ENCODE measurements at regions not wholly inside any gene's neighbourhood (a gene's known extent, or its start where the extent isn't known, plus 50 kb on each side); places are given as distances from the start of the nearest gene placed in this dataset.
A peak's percentile ranks its signal among the peaks of the same experiment; 100 is the strongest.
"Not testable (repeated sequence)": the region's sequence is repeated elsewhere in the genome, so short reads cannot be mapped to it uniquely, and the experiment has no call there.

GRCh38 chr16:5753381-5753780, 655.8 kb upstream of the EEF2KMT start:
- Histone ChIP-seq H3K36me3 (ENCODE audit: control insufficient read depth in 3 of 3, insufficient read depth in 2 of 3, low read depth in 1 of 3, low read length in 3 of 3) (no peaks in the 10 kb centered on the region), H3K9me3 (ENCODE audit: control insufficient read depth in 2 of 2, insufficient read depth in 1 of 2, low read depth in 1 of 2, low read length in 1 of 2) (no peaks in the 10 kb centered on the region), H3K4me1 (ENCODE audit: control insufficient read depth in 3 of 3, insufficient read depth in 2 of 3, low read depth in 1 of 3, low read length in 2 of 3) (no peaks in the 10 kb centered on the region), H3K4me3 (ENCODE audit: low read depth in 1 of 3, low read length in 3 of 3) (no peak overlapping the region), H3K27me3 (ENCODE audit: control insufficient read depth in 3 of 3, insufficient read depth in 3 of 3, low read length in 3 of 3) (no peaks in the 10 kb centered on the region), H3K27ac (ENCODE audit: low read depth in 1 of 3, low read length in 2 of 3) (no peak overlapping the region)
- DNase-seq (no peak), FAIRE-seq (no peak)
- WGBS, 3 donors, result 49 to 65% (median 54%) methylated on average over 7 of the region's 7 CpGs

GRCh38 chr16:5751216-5751615, 653.6 kb upstream of the EEF2KMT start:
- Histone ChIP-seq H3K27ac (ENCODE audit: low read depth in 1 of 3, low read length in 2 of 3) (no peak overlapping the region), H3K36me3 (ENCODE audit: control insufficient read depth in 3 of 3, insufficient read depth in 2 of 3, low read depth in 1 of 3, low read length in 3 of 3) (no peaks in the 10 kb centered on the region), H3K9me3 (ENCODE audit: control insufficient read depth in 2 of 2, insufficient read depth in 1 of 2, low read depth in 1 of 2, low read length in 1 of 2) (no peaks in the 10 kb centered on the region), H3K4me1 (ENCODE audit: control insufficient read depth in 3 of 3, insufficient read depth in 2 of 3, low read depth in 1 of 3, low read length in 2 of 3) (no peaks in the 10 kb centered on the region), H3K4me3 (ENCODE audit: low read depth in 1 of 3, low read length in 3 of 3) (no peak overlapping the region), H3K27me3 (ENCODE audit: control insufficient read depth in 3 of 3, insufficient read depth in 3 of 3, low read length in 3 of 3) (no peaks in the 10 kb centered on the region)
- 81 to 85% (median 81%) methylated on average over 4 of the region's 4 CpGs for WGBS, 3 donors
- DNase-seq (no peak), FAIRE-seq (no peak)

- not testable (repeated sequence) for H3K4me1 ChIP-seq (ENCODE audit: control insufficient read depth in 3 of 3, insufficient read depth in 2 of 3, low read depth in 1 of 3, low read length in 2 of 3); FAIRE-seq; H3K27me3 ChIP-seq (ENCODE audit: control insufficient read depth in 3 of 3, insufficient read depth in 3 of 3, low read length in 3 of 3); H3K27ac ChIP-seq (ENCODE audit: low read depth in 1 of 3, low read length in 2 of 3); H3K36me3 ChIP-seq (ENCODE audit: control insufficient read depth in 3 of 3, insufficient read depth in 2 of 3, low read depth in 1 of 3, low read length in 3 of 3); DNase-seq; H3K4me3 ChIP-seq (ENCODE audit: low read depth in 1 of 3, low read length in 3 of 3); H3K9me3 ChIP-seq (ENCODE audit: control insufficient read depth in 2 of 2, insufficient read depth in 1 of 2, low read depth in 1 of 2, low read length in 1 of 2)
- WGBS, 3 donors, result 31 to 46% (median 38%) methylated on average over 11 of the region's 11 CpGs
Measured at GRCh38 chr16:5750439-5750838, 652.8 kb upstream of the EEF2KMT start.

GRCh38 chr16:5738586-5738985, 641.0 kb upstream of the EEF2KMT start:
- FAIRE-seq (no peak), DNase-seq (peak in 1 of 2 donors; percentile 3)
- WGBS, 3 donors, result 20 to 25% (median 21%) methylated on average over 1 of the region's 1 CpG
- no peaks in the 10 kb centered on the region for H3K4me1 ChIP-seq (ENCODE audit: control insufficient read depth in 3 of 3, insufficient read depth in 2 of 3, low read depth in 1 of 3, low read length in 2 of 3)
- H3K27me3 ChIP-seq (ENCODE audit: control insufficient read depth in 3 of 3, insufficient read depth in 3 of 3, low read length in 3 of 3), result no peaks in the 10 kb centered on the region
- no peak overlapping the region for H3K4me3 ChIP-seq (ENCODE audit: low read depth in 1 of 3, low read length in 3 of 3)
- H3K27ac ChIP-seq (ENCODE audit: low read depth in 1 of 3, low read length in 2 of 3), result no peak overlapping the region
- H3K9me3 ChIP-seq (ENCODE audit: control insufficient read depth in 2 of 2, insufficient read depth in 1 of 2, low read depth in 1 of 2, low read length in 1 of 2), result no peaks in the 10 kb centered on the region
- no peaks in the 10 kb centered on the region for H3K36me3 ChIP-seq (ENCODE audit: control insufficient read depth in 3 of 3, insufficient read depth in 2 of 3, low read depth in 1 of 3, low read length in 3 of 3)

- H3K27me3 ChIP-seq (ENCODE audit: control insufficient read depth in 3 of 3, insufficient read depth in 3 of 3, low read length in 3 of 3), result no peaks in the 10 kb centered on the region
- H3K4me3 ChIP-seq (ENCODE audit: low read depth in 1 of 3, low read length in 3 of 3), result no peak overlapping the region
- H3K27ac ChIP-seq (ENCODE audit: low read depth in 1 of 3, low read length in 2 of 3), result no peak overlapping the region
- DNase-seq (no peak), FAIRE-seq (no peak)
- H3K9me3 ChIP-seq (ENCODE audit: control insufficient read depth in 2 of 2, insufficient read depth in 1 of 2, low read depth in 1 of 2, low read length in 1 of 2), result no peaks in the 10 kb centered on the region
- no peaks in the 10 kb centered on the region for H3K36me3 ChIP-seq (ENCODE audit: control insufficient read depth in 3 of 3, insufficient read depth in 2 of 3, low read depth in 1 of 3, low read length in 3 of 3)
- 47 to 60% (median 55%) methylated on average over 13 of the region's 13 CpGs for WGBS, 3 donors
- H3K4me1 ChIP-seq (ENCODE audit: control insufficient read depth in 3 of 3, insufficient read depth in 2 of 3, low read depth in 1 of 3, low read length in 2 of 3), result no peaks in the 10 kb centered on the region
Measured at GRCh38 chr16:5736209-5736930, 638.8 kb upstream of the EEF2KMT start.

GRCh38 chr16:5735444-5735843, 637.8 kb upstream of the EEF2KMT start:
- Histone ChIP-seq H3K27ac (ENCODE audit: low read depth in 1 of 3, low read length in 2 of 3) (no peak overlapping the region), H3K4me1 (ENCODE audit: control insufficient read depth in 3 of 3, insufficient read depth in 2 of 3, low read depth in 1 of 3, low read length in 2 of 3) (no peaks in the 10 kb centered on the region), H3K36me3 (ENCODE audit: control insufficient read depth in 3 of 3, insufficient read depth in 2 of 3, low read depth in 1 of 3, low read length in 3 of 3) (no peaks in the 10 kb centered on the region), H3K9me3 (ENCODE audit: control insufficient read depth in 2 of 2, insufficient read depth in 1 of 2, low read depth in 1 of 2, low read length in 1 of 2) (no peaks in the 10 kb centered on the region), H3K4me3 (ENCODE audit: low read depth in 1 of 3, low read length in 3 of 3) (no peak overlapping the region), H3K27me3 (ENCODE audit: control insufficient read depth in 3 of 3, insufficient read depth in 3 of 3, low read length in 3 of 3) (no peaks in the 10 kb centered on the region)
- FAIRE-seq (no peak), DNase-seq (no peak)
- WGBS, 3 donors, result 94% methylated on average over 12 of the region's 12 CpGs

- FAIRE-seq (no peak), DNase-seq (no peak)
- Histone ChIP-seq H3K36me3 (ENCODE audit: control insufficient read depth in 3 of 3, insufficient read depth in 2 of 3, low read depth in 1 of 3, low read length in 3 of 3) (no peaks in the 10 kb centered on the region), H3K4me3 (ENCODE audit: low read depth in 1 of 3, low read length in 3 of 3) (no peak overlapping the region), H3K27me3 (ENCODE audit: control insufficient read depth in 3 of 3, insufficient read depth in 3 of 3, low read length in 3 of 3) (no peaks in the 10 kb centered on the region), H3K27ac (ENCODE audit: low read depth in 1 of 3, low read length in 2 of 3) (no peak overlapping the region), H3K9me3 (ENCODE audit: control insufficient read depth in 2 of 2, insufficient read depth in 1 of 2, low read depth in 1 of 2, low read length in 1 of 2) (no peaks in the 10 kb centered on the region), H3K4me1 (ENCODE audit: control insufficient read depth in 3 of 3, insufficient read depth in 2 of 3, low read depth in 1 of 3, low read length in 2 of 3) (no peaks in the 10 kb centered on the region)
- 95 to 98% (median 97%) methylated on average over 4 of the region's 4 CpGs for WGBS, 3 donors
Measured at GRCh38 chr16:5730783-5731182, 633.2 kb upstream of the EEF2KMT start.

- no peaks in the 10 kb centered on the region for H3K27me3 ChIP-seq (ENCODE audit: control insufficient read depth in 3 of 3, insufficient read depth in 3 of 3, low read length in 3 of 3)
- FAIRE-seq, result no peak
- no peak for DNase-seq
- WGBS, 3 donors, result 58 to 86% (median 72%) methylated on average over 5 of the region's 5 CpGs
- no peaks in the 10 kb centered on the region for H3K36me3 ChIP-seq (ENCODE audit: control insufficient read depth in 3 of 3, insufficient read depth in 2 of 3, low read depth in 1 of 3, low read length in 3 of 3)
- no peaks in the 10 kb centered on the region for H3K4me1 ChIP-seq (ENCODE audit: control insufficient read depth in 3 of 3, insufficient read depth in 2 of 3, low read depth in 1 of 3, low read length in 2 of 3)
- H3K4me3 ChIP-seq (ENCODE audit: low read depth in 1 of 3, low read length in 3 of 3), result no peak overlapping the region
- no peak overlapping the region for H3K27ac ChIP-seq (ENCODE audit: low read depth in 1 of 3, low read length in 2 of 3)
- no peaks in the 10 kb centered on the region for H3K9me3 ChIP-seq (ENCODE audit: control insufficient read depth in 2 of 2, insufficient read depth in 1 of 2, low read depth in 1 of 2, low read length in 1 of 2)
Measured at GRCh38 chr16:5722116-5722619, 624.6 kb upstream of the EEF2KMT start.

- no peak for FAIRE-seq
- Histone ChIP-seq H3K4me1 (ENCODE audit: control insufficient read depth in 3 of 3, insufficient read depth in 2 of 3, low read depth in 1 of 3, low read length in 2 of 3) (no peaks in the 10 kb centered on the region), H3K4me3 (ENCODE audit: low read depth in 1 of 3, low read length in 3 of 3) (no peak overlapping the region), H3K27me3 (ENCODE audit: control insufficient read depth in 3 of 3, insufficient read depth in 3 of 3, low read length in 3 of 3) (no peaks in the 10 kb centered on the region), H3K9me3 (ENCODE audit: control insufficient read depth in 2 of 2, insufficient read depth in 1 of 2, low read depth in 1 of 2, low read length in 1 of 2) (no peaks in the 10 kb centered on the region), H3K27ac (ENCODE audit: low read depth in 1 of 3, low read length in 2 of 3) (no peak overlapping the region), H3K36me3 (ENCODE audit: control insufficient read depth in 3 of 3, insufficient read depth in 2 of 3, low read depth in 1 of 3, low read length in 3 of 3) (no peaks in the 10 kb centered on the region)
- 54 to 66% (median 61%) methylated on average over 2 of the region's 2 CpGs for WGBS, 3 donors
- no peak for DNase-seq
Measured at GRCh38 chr16:5715155-5715554, 617.6 kb upstream of the EEF2KMT start.

Data from small intestine (tissue), 7 donors.